ENCODE measurements at regions not wholly inside any gene's neighbourhood (a gene's known extent, or its start where the extent isn't known, plus 50 kb on each side); places are given as distances from the start of the nearest gene placed in this dataset.

DNA sequence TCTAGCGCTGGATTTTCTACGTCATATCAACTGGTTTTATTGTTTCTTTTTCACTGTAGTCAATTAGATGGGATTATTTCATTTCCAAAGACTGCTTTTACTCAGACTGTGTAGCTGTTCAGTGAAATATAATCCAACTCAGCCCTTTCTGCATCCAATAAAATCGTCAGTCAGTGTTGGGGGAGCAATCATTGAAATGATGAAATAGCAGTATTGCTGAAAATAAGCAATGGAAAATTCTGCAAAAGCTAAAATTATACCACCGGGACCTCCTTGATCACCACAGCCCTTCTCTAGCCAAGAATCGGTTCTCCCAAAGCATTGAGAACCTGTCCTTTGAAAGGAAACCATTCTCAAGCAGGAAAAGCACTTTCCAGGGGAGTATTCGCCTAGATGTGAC lies 243.1 kb upstream of the TENM3 start:
- Histone ChIP-seq H3K23ac (ENCODE audit: low read depth, low read length) (no peak overlapping the region), H3K4me2 (ENCODE audit: low read depth, low read length) (no peak overlapping the region), H3K79me1 (ENCODE audit: low read depth in 1 of 2, low read length in 2 of 2) (no peaks in the 10 kb centered on the region), H4K91ac (ENCODE audit: insufficient read depth, low read depth, low read length) (no peak overlapping the region), H3K4me3 (ENCODE audit: insufficient read depth, low read depth, low read length) (no peak overlapping the region), H4K20me1 (ENCODE audit: insufficient read depth, low read length) (no peaks in the 10 kb centered on the region), H3K4me1 (ENCODE audit: control insufficient read depth, insufficient read depth, low read length) (no peaks in the 10 kb centered on the region), H3K56ac (ENCODE audit: extremely low read depth, insufficient read depth, low read length) (no peak overlapping the region), H2BK20ac (ENCODE audit: low read depth, low read length) (no peak overlapping the region), H2BK5ac (ENCODE audit: low read depth, low read length, poor library complexity, severe bottlenecking) (no peak overlapping the region), H2AFZ (replicated peaks; ENCODE audit: low read length, poor library complexity) (no peak overlapping the region), H2AK5ac (ENCODE audit: low read depth, low read length) (no peak overlapping the region), H3K9me1 (ENCODE audit: insufficient read depth, low read length) (no peaks in the 10 kb centered on the region), H4K5ac (ENCODE audit: low read depth, low read length) (no peak overlapping the region), H3K27me3 (ENCODE audit: control insufficient read depth, insufficient read depth, low read length) (no peaks in the 10 kb centered on the region), H2BK120ac (ENCODE audit: low read depth, low read length) (no peak overlapping the region), H3K36me3 (ENCODE audit: control insufficient read depth, insufficient read depth, low read length) (no peaks in the 10 kb centered on the region), H2AK9ac (replicated peaks; ENCODE audit: low read depth, low read length, poor library complexity) (no peak overlapping the region), H3K18ac (ENCODE audit: low read depth, low read length) (no peak overlapping the region), H3K4ac (ENCODE audit: low read depth, low read length) (no peak overlapping the region), H3K9ac (ENCODE audit: low read depth, low read length) (no peak overlapping the region), H4K8ac (ENCODE audit: low read depth in 2 of 2, low read length in 2 of 2) (no peak overlapping the region), H3K27ac (ENCODE audit: insufficient read depth, low read length) (no peak overlapping the region), H3K14ac (replicated peaks; ENCODE audit: low read depth, low read length) (no peak overlapping the region), H2BK15ac (ENCODE audit: low read depth, low read length) (no peak overlapping the region), H3K9me3 (ENCODE audit: control insufficient read depth, insufficient read depth, low read length) (no peaks in the 10 kb centered on the region)
- ChIA-PET CTCF (no interaction called here), POLR2A (ENCODE audit: unreplicated experiment) (no interaction called here)
- DNase-seq (no peak), ATAC-seq (ENCODE audit: low read depth) (no peak)
- in situ Hi-C loops (cut with MboI; ENCODE audit: low sequenced_read_pairs) (no loop called here), dilution Hi-C loops (cut with HindIII; ENCODE audit: low sequenced_read_pairs, unreplicated experiment) (no loop called here), intact Hi-C loops (cut with micrococcal nuclease) (no loop called here)
- BruUV-seq (replicated peaks): no TSS peak
- WGBS, 2 experiments (ENCODE audit: extremely low coverage in 2 of 2, insufficient read length in 1 of 2): no CpG with 5 or more reads among the region's 6 CpGs
- TF ChIP-seq RAD21 (IDR thresholded peaks at IDR 0.05; ENCODE audit: low read length) (no peak), MAZ (IDR thresholded peaks at IDR 0.05; ENCODE audit: borderline replicate concordance, low read depth, low read length) (no peak), RFX5 (IDR thresholded peaks at IDR 0.05; ENCODE audit: low read depth, low read length) (no peak), RCOR1 (IDR thresholded peaks at IDR 0.05; ENCODE audit: insufficient replicate concordance, low read length) (no peak), CEBPB (IDR thresholded peaks at IDR 0.05; ENCODE audit: low read depth, low read length) (no peak)
- TF ChIP-seq, protein P1, sequence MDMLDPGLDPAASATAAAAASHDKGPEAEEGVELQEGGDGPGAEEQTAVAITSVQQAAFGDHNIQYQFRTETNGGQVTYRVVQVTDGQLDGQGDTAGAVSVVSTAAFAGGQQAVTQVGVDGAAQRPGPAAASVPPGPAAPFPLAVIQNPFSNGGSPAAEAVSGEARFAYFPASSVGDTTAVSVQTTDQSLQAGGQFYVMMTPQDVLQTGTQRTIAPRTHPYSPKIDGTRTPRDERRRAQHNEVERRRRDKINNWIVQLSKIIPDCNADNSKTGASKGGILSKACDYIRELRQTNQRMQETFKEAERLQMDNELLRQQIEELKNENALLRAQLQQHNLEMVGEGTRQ (IDR thresholded peaks at IDR 0.05; ENCODE audit: low read depth, low read length): no peak
- TF ChIP-seq, protein P2, sequence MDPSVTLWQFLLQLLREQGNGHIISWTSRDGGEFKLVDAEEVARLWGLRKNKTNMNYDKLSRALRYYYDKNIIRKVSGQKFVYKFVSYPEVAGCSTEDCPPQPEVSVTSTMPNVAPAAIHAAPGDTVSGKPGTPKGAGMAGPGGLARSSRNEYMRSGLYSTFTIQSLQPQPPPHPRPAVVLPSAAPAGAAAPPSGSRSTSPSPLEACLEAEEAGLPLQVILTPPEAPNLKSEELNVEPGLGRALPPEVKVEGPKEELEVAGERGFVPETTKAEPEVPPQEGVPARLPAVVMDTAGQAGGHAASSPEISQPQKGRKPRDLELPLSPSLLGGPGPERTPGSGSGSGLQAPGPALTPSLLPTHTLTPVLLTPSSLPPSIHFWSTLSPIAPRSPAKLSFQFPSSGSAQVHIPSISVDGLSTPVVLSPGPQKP (IDR thresholded peaks at IDR 0.05; ENCODE audit: borderline replicate concordance, low read depth, low read length): no peak

All from IMR-90 (cell line).